Spinal cord (tissue), 9 donors: ENCODE measurements at regions not wholly inside any gene's neighbourhood (a gene's known extent, or its start where the extent isn't known, plus 50 kb on each side); places are given as distances from the start of the nearest gene placed in this dataset.

Source experiments
- DNase-seq, 6 donors: peaks; one replicate each; pipeline versions ENCODE4 v3.0.0 to v3.0.0-alpha.2; 2013 to 2015; ENCODE audit warnings: low spot score in 6 of 6, low read depth in 4 of 6
- H3K27ac ChIP-seq: one replicate; pipeline ENCODE4 v1.5.1; 2013; ENCODE audit warnings: low read depth, low read length, control low read depth
- H3K27me3 ChIP-seq: one replicate; pipeline ENCODE4 v1.6.1; 2013; ENCODE audit warnings: low read length; ENCODE audit not compliant: control insufficient read depth, insufficient read depth
- H3K36me3 ChIP-seq: one replicate; pipeline ENCODE4 v1.6.1; 2013; ENCODE audit warnings: low read length; ENCODE audit not compliant: control insufficient read depth, insufficient read depth
- H3K4me1 ChIP-seq: one replicate; pipeline ENCODE4 v1.6.1; 2013; ENCODE audit warnings: low read length; ENCODE audit not compliant: control insufficient read depth, insufficient read depth
- H3K4me3 ChIP-seq: one replicate; pipeline ENCODE4 v1.5.1; 2013; ENCODE audit warnings: low read depth, low read length, control low read depth
- H3K9me3 ChIP-seq: one replicate; pipeline ENCODE4 v1.6.1; 2013; ENCODE audit warnings: low read length; ENCODE audit not compliant: control insufficient read depth, insufficient read depth
- WGBS: methylation state at CpG from one replicate; pipeline ENCODE4 v1.1.5; 2013; ENCODE audit warnings: missing lambda C conversion rate; ENCODE audit not compliant: insufficient coverage; 5-methylcytosine and 5-hydroxymethylcytosine counted together
- donor health status: healthy.

DNA sequence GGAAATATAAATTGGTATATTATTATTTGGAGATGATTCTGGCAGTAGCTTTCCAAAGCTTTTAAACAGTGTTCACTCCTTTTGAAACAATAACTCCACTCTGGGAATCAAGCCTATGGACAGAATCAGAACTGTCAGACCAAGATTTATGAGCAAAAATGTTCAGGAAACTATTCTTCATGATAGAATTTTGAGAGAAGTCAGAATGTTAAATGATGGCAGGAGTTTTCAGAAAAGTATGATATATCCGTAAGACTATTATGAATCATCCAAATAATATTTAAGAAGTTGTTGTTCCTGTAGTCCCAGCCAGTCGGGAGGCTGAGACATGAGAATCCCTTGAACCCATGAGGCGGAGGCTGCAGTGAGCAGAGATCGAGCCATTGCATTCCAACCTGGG is 50.5 kb upstream of the ADGRG2 start:
- no CpG with 5 or more reads among the region's 4 CpGs for WGBS
- H3K27me3 ChIP-seq, result no peaks in the 10 kb centered on the region
- no peak overlapping the region for H3K4me3 ChIP-seq
- H3K4me1 ChIP-seq, result no peaks in the 10 kb centered on the region
- DNase-seq, result no peak
- H3K27ac ChIP-seq, result no peak overlapping the region
- H3K36me3 ChIP-seq, result no peaks in the 10 kb centered on the region
- no peaks in the 10 kb centered on the region for H3K9me3 ChIP-seq

GRCh38 chrX:19174401-19175025 is 52.2 kb upstream of the ADGRG2 start:
- H3K27ac ChIP-seq, result no peak overlapping the region
- no peaks in the 10 kb centered on the region for H3K27me3 ChIP-seq
- H3K4me3 ChIP-seq, result no peak overlapping the region
- no peaks in the 10 kb centered on the region for H3K4me1 ChIP-seq
- WGBS, result 64% methylated on average over 9 of the region's 10 CpGs
- no peak for DNase-seq
- no peaks in the 10 kb centered on the region for H3K36me3 ChIP-seq
- H3K9me3 ChIP-seq, result no peaks in the 10 kb centered on the region

DNA sequence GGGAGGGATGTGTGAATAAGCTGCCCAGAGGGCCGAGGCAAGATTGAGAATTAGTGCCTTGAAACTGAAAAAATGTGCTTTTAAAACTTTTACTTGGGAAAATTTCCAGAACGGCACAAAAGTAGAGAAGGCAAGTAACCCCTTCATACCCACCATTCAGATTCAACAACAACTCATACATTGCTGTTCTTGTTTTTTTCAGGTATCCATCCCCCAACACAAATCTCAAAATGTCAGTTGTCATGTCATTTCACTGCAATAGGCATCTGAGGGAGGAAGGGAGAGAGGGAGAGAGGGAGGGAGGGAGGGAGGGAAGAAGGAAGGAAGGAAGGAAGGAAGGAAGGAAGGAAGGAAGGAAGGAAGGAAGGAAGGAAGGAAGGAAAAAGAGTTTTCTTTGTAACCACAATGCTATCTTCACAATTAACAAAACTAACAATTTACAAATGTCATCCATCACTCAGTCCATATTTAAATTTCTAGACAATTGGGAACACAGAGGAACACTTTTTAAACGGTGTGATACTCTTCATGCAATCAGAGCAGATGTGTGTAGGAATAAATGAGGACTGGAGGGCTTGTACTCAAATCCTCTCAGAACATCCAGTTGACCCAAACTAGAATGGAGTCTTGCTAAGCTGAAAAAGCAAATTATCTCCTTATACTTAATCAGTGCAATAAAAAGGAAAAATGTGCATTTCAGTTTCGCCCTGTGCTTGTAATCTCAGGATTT is 54.8 kb upstream of the ADGRG2 start:
- no CpG with 5 or more reads among the region's 4 CpGs for WGBS
- H3K36me3 ChIP-seq, result no peaks in the 10 kb centered on the region
- DNase-seq, result no peak
- H3K4me1 ChIP-seq, result no peaks in the 10 kb centered on the region
- no peaks in the 10 kb centered on the region for H3K9me3 ChIP-seq
- H3K4me3 ChIP-seq, result no peak overlapping the region
- no peak overlapping the region for H3K27ac ChIP-seq
- H3K27me3 ChIP-seq, result no peaks in the 10 kb centered on the region

DNA sequence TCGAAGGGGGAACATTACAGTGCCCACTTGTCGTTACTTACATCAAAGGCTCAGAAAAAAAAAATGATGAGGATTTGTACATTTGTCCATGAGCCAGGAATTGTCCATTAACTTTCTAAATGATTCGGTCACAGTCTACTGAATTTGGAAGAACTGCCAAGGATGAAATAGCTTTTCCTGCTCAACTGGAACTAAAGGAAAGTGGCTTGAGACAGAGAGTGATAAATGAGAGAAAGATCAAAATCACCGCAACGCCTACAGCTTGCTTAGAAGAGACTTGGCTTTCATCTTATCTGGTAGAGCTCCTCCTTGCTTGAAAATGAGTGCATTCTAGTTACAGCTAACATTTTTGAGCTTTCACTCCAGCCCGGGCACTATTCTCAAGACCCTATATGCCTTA is 55.5 kb upstream of the ADGRG2 start:
- 51% methylated on average over 2 of the region's 6 CpGs for WGBS
- peak in 1 of 6 donors; percentile 73 for DNase-seq

DNA sequence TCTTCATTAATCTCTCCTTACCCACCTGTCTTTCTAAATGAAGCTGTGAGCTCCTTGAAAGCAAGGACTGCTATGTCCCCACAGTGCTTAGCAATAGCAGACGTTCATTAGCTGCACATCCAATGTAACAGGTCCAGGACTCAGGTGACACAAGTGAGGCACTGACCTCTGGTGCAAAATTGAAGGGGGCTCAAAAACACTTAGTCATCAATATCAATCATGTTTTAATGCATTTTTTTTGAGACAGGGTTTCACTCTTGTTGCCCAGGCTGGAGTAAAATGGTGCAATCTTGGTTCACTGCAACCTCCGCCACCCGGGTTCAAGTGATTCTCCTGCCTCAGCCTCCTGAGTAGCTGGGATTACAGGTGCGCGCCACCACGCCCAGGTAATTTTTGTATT is 56.1 kb upstream of the ADGRG2 start:
- no peaks in the 10 kb centered on the region for H3K9me3 ChIP-seq
- H3K4me1 ChIP-seq, result no peaks in the 10 kb centered on the region
- H3K27ac ChIP-seq, result no peak overlapping the region
- 82% methylated on average over 3 of the region's 6 CpGs for WGBS
- H3K36me3 ChIP-seq, result no peaks in the 10 kb centered on the region
- no peak overlapping the region for H3K4me3 ChIP-seq
- no peak for DNase-seq
- H3K27me3 ChIP-seq, result no peaks in the 10 kb centered on the region

More for the DNA sequence above, 55.5 kb upstream of the ADGRG2 start:
- no peak overlapping the region for H3K4me3 ChIP-seq
- no peak overlapping the region for H3K27ac ChIP-seq
- no peaks in the 10 kb centered on the region for H3K4me1 ChIP-seq
- H3K36me3 ChIP-seq, result no peaks in the 10 kb centered on the region
- H3K9me3 ChIP-seq, result no peaks in the 10 kb centered on the region
- no peaks in the 10 kb centered on the region for H3K27me3 ChIP-seq

- H3K4me3 ChIP-seq, result no peak overlapping the region
- H3K4me1 ChIP-seq, result no peaks in the 10 kb centered on the region
- WGBS, result no CpG with 5 or more reads among the region's 5 CpGs
- no peak overlapping the region for H3K27ac ChIP-seq
- no peaks in the 10 kb centered on the region for H3K36me3 ChIP-seq
- no peak for DNase-seq
- H3K27me3 ChIP-seq, result no peaks in the 10 kb centered on the region
- no peaks in the 10 kb centered on the region for H3K9me3 ChIP-seq
These were observed 57.1 kb upstream of the ADGRG2 start for GRCh38 chrX:19179389-19179788.

GRCh38 chrX:19181345-19181744 is 59.1 kb upstream of the ADGRG2 start:
- Histone ChIP-seq H3K36me3 (no peaks in the 10 kb centered on the region), H3K27me3 (no peaks in the 10 kb centered on the region), H3K4me1 (no peaks in the 10 kb centered on the region), H3K4me3 (no peak overlapping the region), H3K9me3 (no peaks in the 10 kb centered on the region), H3K27ac (no peak overlapping the region)
- no peak for DNase-seq
- 77% methylated on average over 4 of the region's 6 CpGs for WGBS

DNA sequence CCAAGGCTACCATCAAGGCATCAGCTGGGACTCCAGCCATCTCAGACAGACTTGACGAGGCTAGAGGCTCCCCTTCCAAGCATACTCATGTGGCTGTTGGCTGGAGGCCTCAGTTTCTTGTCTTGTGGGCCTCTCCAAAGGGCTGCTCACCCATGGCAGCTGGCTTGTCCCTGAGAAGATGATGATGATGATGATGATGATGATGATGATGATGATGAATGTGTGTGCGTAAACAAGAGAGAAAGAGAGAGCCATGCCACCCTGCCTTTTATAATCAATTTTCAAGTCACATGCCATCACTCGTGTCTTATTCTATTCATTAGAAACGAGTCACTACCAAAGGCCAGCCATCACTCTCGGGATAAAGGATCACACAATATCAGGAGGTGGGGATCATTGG is 60.5 kb upstream of the ADGRG2 start:
- no peaks in the 10 kb centered on the region for H3K27me3 ChIP-seq
- WGBS, result no CpG with 5 or more reads among the region's 5 CpGs
- H3K4me1 ChIP-seq, result no peaks in the 10 kb centered on the region

DNA sequence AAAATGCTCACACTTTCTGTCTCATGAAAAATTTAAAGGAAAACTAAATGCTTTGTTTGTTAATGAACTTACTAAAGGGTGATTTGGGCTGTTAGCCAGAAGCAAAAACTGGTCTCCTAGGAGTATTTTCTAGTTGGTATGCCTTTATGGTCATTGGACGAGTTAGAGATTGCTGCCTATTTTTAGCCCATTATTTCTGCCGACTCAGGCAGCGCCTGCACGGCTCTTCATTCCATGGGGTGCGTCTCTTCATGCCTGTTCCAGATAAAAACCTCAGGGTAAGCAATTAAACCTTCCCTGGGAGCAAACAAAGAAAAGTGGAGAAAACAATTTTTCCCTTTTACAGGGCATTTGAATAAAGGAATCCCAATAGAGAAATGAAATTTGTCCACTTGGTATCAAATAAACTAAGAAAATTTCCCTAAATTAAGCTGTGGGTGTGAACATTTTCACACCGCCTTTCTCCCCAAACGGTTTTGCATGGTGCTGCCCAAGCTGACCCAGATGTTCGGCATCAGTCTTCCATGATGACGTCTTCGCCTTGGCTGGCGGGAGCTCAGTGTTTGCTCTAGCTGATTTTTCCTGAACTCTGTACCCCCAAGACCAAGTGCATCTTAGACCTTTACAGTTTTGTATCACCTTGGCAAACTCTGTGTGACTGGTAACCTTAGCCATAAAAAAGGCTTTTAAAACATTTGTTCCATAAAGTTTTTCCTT is 61.7 kb upstream of the ADGRG2 start:
- Histone ChIP-seq H3K4me3 (no peak overlapping the region), H3K4me1 (no peaks in the 10 kb centered on the region), H3K27me3 (no peaks in the 10 kb centered on the region), H3K36me3 (no peaks in the 10 kb centered on the region), H3K9me3 (no peaks in the 10 kb centered on the region), H3K27ac (no peak overlapping the region)
- 69% methylated on average over 6 of the region's 11 CpGs for WGBS
- peak in 2 of 6 donors; percentile 2 to 77 for DNase-seq

More for the DNA sequence above, 60.5 kb upstream of the ADGRG2 start:
- no peak overlapping the region for H3K27ac ChIP-seq
- H3K4me3 ChIP-seq, result no peak overlapping the region
- no peaks in the 10 kb centered on the region for H3K9me3 ChIP-seq
- H3K36me3 ChIP-seq, result no peaks in the 10 kb centered on the region
- no peak for DNase-seq
